Endothelial cell of umbilical vein (primary cell): ENCODE measurements at regions not wholly inside any gene's neighbourhood (a gene's known extent, or its start where the extent isn't known, plus 50 kb on each side); places are given as distances from the start of the nearest gene placed in this dataset.

ENCODE experiments used
- BruUV-seq: library from RNA; stranded (reverse); fragments of 400-500 nt; replicated peaks from 2 replicates; lab custom pipeline; 2021; lab: Mats Ljungman, UMichigan
- CTCF ChIA-PET: fragments of 300-600, 350-600 bp; sonication (Branson Sonifier 250); formaldehyde crosslinking; loops from one replicate; lab custom pipeline; 2021; ENCODE audit warnings: antibody characterized with exemption, inconsistent platforms; lab: Charles Lee
- POLR2A ChIA-PET: fragments of 300-600, 350-600 bp; sonication (Branson Sonifier 250); formaldehyde crosslinking; loops from one replicate; lab custom pipeline; 2021; ENCODE audit warnings: antibody characterized with exemption, inconsistent platforms; lab: Charles Lee
- DNase-seq: peaks from one replicate; pipeline ENCODE4 v3.0.0-alpha.2; 2011; ENCODE audit warnings: low read depth, low spot score
- FAIRE-seq: peaks from 2 replicates; lab custom pipeline; 2011; peaks lifted over from hg19 to GRCh38; lab: Jason Lieb, UNC
- H2AFZ ChIP-seq: 2 replicates; pipeline ENCODE4 v1.6.0; 2012; ENCODE audit warnings: low read depth, low read length, control low read depth, inconsistent platforms
- H3K27ac ChIP-seq: 2 replicates; pipeline ENCODE4 v1.5.1; 2011; ENCODE audit warnings: low read depth, mild to moderate bottlenecking, control low read depth, low read length, moderate library complexity; ENCODE audit not compliant: insufficient read depth
- H3K27me3 ChIP-seq, 2 experiments: 2 replicates each; pipeline versions ENCODE4 v1.6.0 to v1.6.1; 2011; ENCODE audit warnings: low read length in 2 of 2, mixed read lengths in 1 of 2; ENCODE audit not compliant: control insufficient read depth in 2 of 2, insufficient read depth in 2 of 2
- H3K36me3 ChIP-seq, 2 experiments: 2 replicates in 1 of 2; 3 replicates in 1 of 2; pipeline ENCODE4 v1.5.1; 2011; ENCODE audit warnings: low read length in 2 of 2, mild to moderate bottlenecking in 1 of 2, moderate library complexity in 1 of 2; ENCODE audit not compliant: control insufficient read depth in 2 of 2, insufficient read depth in 2 of 2; ENCODE audit errors: extremely low read depth in 1 of 2
- H3K4me1 ChIP-seq: 3 replicates; pipeline ENCODE4 v1.5.1; 2011; ENCODE audit warnings: mild to moderate bottlenecking, low read length; ENCODE audit not compliant: control insufficient read depth, insufficient read depth; ENCODE audit errors: extremely low read depth
- H3K4me2 ChIP-seq: 2 replicates; pipeline ENCODE4 v1.6.1; 2011; ENCODE audit warnings: low read length, control low read depth, mixed read lengths; ENCODE audit not compliant: insufficient read depth
- H3K4me3 ChIP-seq, 3 experiments: fragments of 200-600 bp in 1 of 3; sonication (generic), shearing (Covaris generic) in 1 of 3; replicated peaks in 1 of 3; 2 replicates each; pipeline ENCODE4 v1.5.1; 2011 to 2016; ENCODE audit warnings: control low read depth in 3 of 3, low read length in 3 of 3, mild to moderate bottlenecking in 2 of 3, inconsistent platforms in 1 of 3, low read depth in 1 of 3, moderate library complexity in 1 of 3; ENCODE audit not compliant: insufficient read depth in 1 of 3
- H3K79me2 ChIP-seq: 2 replicates; pipeline ENCODE4 v1.6.0; 2012; ENCODE audit warnings: low read length, inconsistent platforms; ENCODE audit not compliant: control insufficient read depth, insufficient read depth
- H3K9ac ChIP-seq: replicated peaks from 2 replicates; pipeline ENCODE3; 2011; ENCODE audit warnings: low read length, control low read depth; ENCODE audit not compliant: insufficient read depth; ENCODE audit errors: extremely low read depth
- H3K9me1 ChIP-seq: replicated peaks from 3 replicates; pipeline ENCODE4 v1.6.0; 2011; ENCODE audit warnings: mild to moderate bottlenecking, low read length; ENCODE audit not compliant: control insufficient read depth, insufficient read depth; ENCODE audit errors: extremely low read depth
- H3K9me3 ChIP-seq: replicated peaks from 2 replicates; pipeline ENCODE4 v1.5.1; 2012; ENCODE audit warnings: low read length, inconsistent platforms; ENCODE audit not compliant: control insufficient read depth, insufficient read depth
- H4K20me1 ChIP-seq: replicated peaks from 2 replicates; pipeline ENCODE3; 2011; ENCODE audit warnings: mild to moderate bottlenecking, low read length; ENCODE audit not compliant: control insufficient read depth, insufficient read depth; ENCODE audit errors: extremely low read depth
- EZH2 ChIP-seq: IDR thresholded peaks from 2 replicates; pipeline ENCODE4 v1.6.1; 2012; ENCODE audit warnings: borderline replicate concordance, low read depth, mild to moderate bottlenecking, moderate library complexity, low read length, inconsistent platforms; ENCODE audit not compliant: severe bottlenecking
- FOS ChIP-seq: IDR thresholded peaks from 2 replicates; pipeline ENCODE4 v1.6.1; 2011; ENCODE audit warnings: mild to moderate bottlenecking, low read length, moderate library complexity, borderline replicate concordance; ENCODE audit not compliant: insufficient read depth
- GATA2 ChIP-seq: IDR thresholded peaks from 2 replicates; pipeline ENCODE4 v1.7.0; 2011; ENCODE audit warnings: low read depth, mild to moderate bottlenecking, moderate library complexity, mixed read lengths, low read length; ENCODE audit not compliant: insufficient read length, insufficient read depth
- JUN ChIP-seq: IDR thresholded peaks from 2 replicates; pipeline ENCODE4 v1.6.1; 2011; ENCODE audit warnings: borderline replicate concordance, low read depth; ENCODE audit not compliant: insufficient read length, insufficient read depth
- MYC ChIP-seq: IDR thresholded peaks from one replicate; pipeline ENCODE4 v1.6.1; 2011; ENCODE audit warnings: mild to moderate bottlenecking, low read depth, low read length
- POLR2A ChIP-seq: IDR thresholded peaks from 2 replicates; pipeline ENCODE4 v1.6.1; 2012; ENCODE audit warnings: low read depth, mild to moderate bottlenecking, control low read depth, low read length
- POLR2AphosphoS5 ChIP-seq: IDR thresholded peaks from 2 replicates; pipeline ENCODE4 v1.6.1; 2012; ENCODE audit warnings: low read depth, mild to moderate bottlenecking, control low read depth, low read length, moderate library complexity; ENCODE audit not compliant: insufficient read depth
- dilution Hi-C: fragments of 300-500 bp; cut with MboI; formaldehyde crosslinking; loops from one replicate; pipeline ENCODE4 v1.15.0; 2019; ENCODE audit warnings: low sequenced_read_pairs; ENCODE audit not compliant: extremely low pct_ligation_motif_present
- intact Hi-C: fragments of 100-400 bp; cut with micrococcal nuclease; formaldehyde crosslinking; loops from one replicate; pipeline ENCODE4 v1.10.0; 2022
- TF ChIP-seq, protein P1 (sequence below), 2 donors: IDR thresholded peaks; 1 replicate in 1 of 2; 2 replicates in 1 of 2; pipeline ENCODE4 v1.5.1; 2011; ENCODE audit warnings: low read length in 2 of 2, mild to moderate bottlenecking in 2 of 2, moderate library complexity in 2 of 2, control low read depth in 1 of 2, inconsistent platforms in 1 of 2, low read depth in 1 of 2; ENCODE audit not compliant: insufficient read depth in 1 of 2; ENCODE audit errors: extremely low read depth in 1 of 2
- TF ChIP-seq, protein P2 (sequence below): IDR thresholded peaks from 2 replicates; pipeline ENCODE4 v1.6.1; 2011; ENCODE audit not compliant: insufficient read depth, insufficient read length

DNA sequence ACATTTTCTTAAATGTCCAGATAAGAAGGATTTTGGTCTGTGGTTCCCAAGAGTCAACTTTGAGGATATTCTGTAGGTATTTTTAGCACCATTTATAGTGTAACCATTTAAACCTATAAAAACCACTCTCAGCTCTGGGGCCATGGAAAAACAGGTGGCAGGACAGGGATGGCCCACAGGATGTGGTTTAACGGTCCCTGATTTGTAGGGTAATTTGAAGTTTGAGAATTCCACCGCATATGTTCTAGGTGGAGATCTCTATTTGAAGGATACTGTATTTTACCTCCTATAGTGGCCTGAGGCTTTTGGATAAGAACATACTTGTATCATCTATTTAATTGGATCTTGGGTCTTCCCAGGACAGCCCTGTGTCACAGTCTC lies 62.4 kb upstream of the IGLL5 start:
- Histone ChIP-seq H3K27me3 (no peaks in the 10 kb centered on the region), H3K27ac (no peak overlapping the region), H3K9me3 (no peaks in the 10 kb centered on the region), H3K9me1 (no peaks in the 10 kb centered on the region), H4K20me1 (no peaks in the 10 kb centered on the region), H3K4me1 (no peaks in the 10 kb centered on the region), H3K79me2 (no peaks in the 10 kb centered on the region), H3K4me2 (no peak overlapping the region), H2AFZ (no peak overlapping the region), H3K4me3 (no peak overlapping the region), H3K36me3 (no peaks in the 10 kb centered on the region), H3K9ac (no peak overlapping the region)
- dilution Hi-C loops = no loop called here
- CTCF ChIA-PET = no interaction called here
- TF ChIP-seq, protein P1, sequence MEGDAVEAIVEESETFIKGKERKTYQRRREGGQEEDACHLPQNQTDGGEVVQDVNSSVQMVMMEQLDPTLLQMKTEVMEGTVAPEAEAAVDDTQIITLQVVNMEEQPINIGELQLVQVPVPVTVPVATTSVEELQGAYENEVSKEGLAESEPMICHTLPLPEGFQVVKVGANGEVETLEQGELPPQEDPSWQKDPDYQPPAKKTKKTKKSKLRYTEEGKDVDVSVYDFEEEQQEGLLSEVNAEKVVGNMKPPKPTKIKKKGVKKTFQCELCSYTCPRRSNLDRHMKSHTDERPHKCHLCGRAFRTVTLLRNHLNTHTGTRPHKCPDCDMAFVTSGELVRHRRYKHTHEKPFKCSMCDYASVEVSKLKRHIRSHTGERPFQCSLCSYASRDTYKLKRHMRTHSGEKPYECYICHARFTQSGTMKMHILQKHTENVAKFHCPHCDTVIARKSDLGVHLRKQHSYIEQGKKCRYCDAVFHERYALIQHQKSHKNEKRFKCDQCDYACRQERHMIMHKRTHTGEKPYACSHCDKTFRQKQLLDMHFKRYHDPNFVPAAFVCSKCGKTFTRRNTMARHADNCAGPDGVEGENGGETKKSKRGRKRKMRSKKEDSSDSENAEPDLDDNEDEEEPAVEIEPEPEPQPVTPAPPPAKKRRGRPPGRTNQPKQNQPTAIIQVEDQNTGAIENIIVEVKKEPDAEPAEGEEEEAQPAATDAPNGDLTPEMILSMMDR (IDR thresholded peaks at IDR 0.05; ENCODE audit: extremely low read depth in 1 of 2, insufficient read depth in 1 of 2, low read depth in 1 of 2, low read length in 2 of 2) = no peak
- TF ChIP-seq GATA2 (no peak), POLR2AphosphoS5 (no peak), JUN (no peak), MYC (no peak), FOS (no peak), EZH2 (no peak), POLR2A (no peak)
- TF ChIP-seq, protein P2, sequence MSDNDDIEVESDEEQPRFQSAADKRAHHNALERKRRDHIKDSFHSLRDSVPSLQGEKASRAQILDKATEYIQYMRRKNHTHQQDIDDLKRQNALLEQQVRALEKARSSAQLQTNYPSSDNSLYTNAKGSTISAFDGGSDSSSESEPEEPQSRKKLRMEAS = no peak
- FAIRE-seq (no peak), DNase-seq (no peak)
- POLR2A ChIA-PET = no interaction called here
- BruUV-seq = no TSS peak
- intact Hi-C loops = no loop called here
